ENCODE measurements at regions not wholly inside any gene's neighbourhood (a gene's known extent, or its start where the extent isn't known, plus 50 kb on each side); places are given as distances from the start of the nearest gene placed in this dataset.

DNA sequence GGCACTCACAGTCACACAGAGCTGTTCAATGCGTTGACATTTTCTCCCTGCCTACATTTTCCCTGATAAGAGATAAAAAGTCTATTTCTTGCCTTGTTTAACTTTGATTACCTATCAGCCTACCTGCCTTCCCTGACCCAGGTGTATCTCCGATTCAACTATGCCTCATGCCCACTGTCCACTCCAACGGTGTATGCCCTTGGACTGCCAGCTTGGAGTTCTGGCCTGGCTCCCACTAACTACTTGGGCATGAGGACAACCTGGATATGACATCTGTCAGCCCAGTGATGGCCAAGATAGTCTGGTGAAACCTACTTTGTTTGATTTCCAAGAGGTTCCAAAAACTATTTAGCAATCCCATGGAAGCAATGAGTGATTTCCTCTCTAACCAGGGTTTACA lies 93.0 kb upstream of the PELI2 start:
- H3K27ac ChIP-seq (ENCODE audit: insufficient read depth, low read depth, low read length) = no peak overlapping the region
- no peaks in the 10 kb centered on the region for H4K20me1 ChIP-seq (replicated peaks; ENCODE audit: control insufficient read depth, extremely low read depth, insufficient read depth, low read length)
- no peaks in the 10 kb centered on the region for H3K4me1 ChIP-seq (ENCODE audit: control insufficient read depth, extremely low read depth, insufficient read depth, low read length)
- no peaks in the 10 kb centered on the region for H3K9me3 ChIP-seq (replicated peaks; ENCODE audit: control insufficient read depth, insufficient read depth, low read length)
- no peak for FAIRE-seq
- TF ChIP-seq POLR2A (IDR thresholded peaks at IDR 0.05; ENCODE audit: low read depth, low read length) (no peak), GATA2 (IDR thresholded peaks at IDR 0.05; ENCODE audit: insufficient read depth, insufficient read length, low read depth, low read length) (no peak), JUN (IDR thresholded peaks at IDR 0.05; ENCODE audit: borderline replicate concordance, insufficient read depth, insufficient read length, low read depth) (no peak), FOS (IDR thresholded peaks at IDR 0.05; ENCODE audit: borderline replicate concordance, insufficient read depth, low read length) (no peak)
- ChIA-PET POLR2A (no interaction called here), CTCF (no interaction called here)
- H2AFZ ChIP-seq (ENCODE audit: low read depth, low read length) = no peak overlapping the region
- dilution Hi-C loops (cut with MboI; ENCODE audit: extremely low pct_ligation_motif_present, low sequenced_read_pairs) (no loop called here), intact Hi-C loops (cut with micrococcal nuclease) (no loop called here)
- H3K27me3 ChIP-seq (ENCODE audit: control insufficient read depth in 2 of 2, insufficient read depth in 2 of 2, low read length in 2 of 2) = peaks cover 8 to 9% of the 10 kb centered on the region in 2 experiments
- no peak for DNase-seq (ENCODE audit: low read depth, low spot score)
- H3K9ac ChIP-seq (replicated peaks; ENCODE audit: extremely low read depth, insufficient read depth, low read length) = no peak overlapping the region
- H3K79me2 ChIP-seq (ENCODE audit: control insufficient read depth, insufficient read depth, low read length) = no peaks in the 10 kb centered on the region
- no peak overlapping the region for H3K4me2 ChIP-seq (ENCODE audit: insufficient read depth, low read length)
- H3K4me3 ChIP-seq (replicated peaks in 1 of 3; ENCODE audit: insufficient read depth in 1 of 3, low read depth in 1 of 3, low read length in 3 of 3) = no peak overlapping the region
- H3K36me3 ChIP-seq (ENCODE audit: control insufficient read depth in 2 of 2, extremely low read depth in 1 of 2, insufficient read depth in 2 of 2, low read length in 2 of 2) = no peaks in the 10 kb centered on the region
- no TSS peak for BruUV-seq (replicated peaks)
- H3K9me1 ChIP-seq (replicated peaks; ENCODE audit: control insufficient read depth, extremely low read depth, insufficient read depth, low read length) = no peaks in the 10 kb centered on the region

DNA sequence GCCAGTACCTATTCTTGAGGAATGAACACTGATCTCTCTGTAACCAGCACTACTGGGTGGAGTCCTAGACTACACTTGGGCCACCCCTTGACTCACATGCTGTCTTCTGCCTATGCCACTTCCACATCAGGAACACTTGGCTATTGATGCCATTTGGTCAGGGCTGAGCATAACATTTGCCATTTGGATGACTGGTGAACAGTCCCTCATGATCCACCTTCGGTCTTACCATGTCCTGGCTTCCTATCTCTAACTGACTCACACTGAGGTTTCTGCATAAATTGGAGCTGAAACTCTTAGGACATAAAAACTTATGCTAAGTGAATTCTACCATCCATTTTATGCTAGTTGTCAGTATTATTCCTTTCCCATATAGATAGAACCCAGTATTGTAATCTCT lies 91.7 kb upstream of the PELI2 start:
- H3K9me1 ChIP-seq (replicated peaks; ENCODE audit: control insufficient read depth, extremely low read depth, insufficient read depth, low read length) = no peaks in the 10 kb centered on the region
- intact Hi-C loops (cut with micrococcal nuclease) = no loop called here
- dilution Hi-C loops (cut with MboI; ENCODE audit: extremely low pct_ligation_motif_present, low sequenced_read_pairs) = no loop called here
- H3K27me3 ChIP-seq (ENCODE audit: control insufficient read depth in 2 of 2, insufficient read depth in 2 of 2, low read length in 2 of 2) = peaks cover 8 to 11% of the 10 kb centered on the region in 2 experiments
- no peak overlapping the region for H2AFZ ChIP-seq (ENCODE audit: low read depth, low read length)
- no peak for DNase-seq (ENCODE audit: low read depth, low spot score)
- no peaks in the 10 kb centered on the region for H3K79me2 ChIP-seq (ENCODE audit: control insufficient read depth, insufficient read depth, low read length)
- H3K4me2 ChIP-seq (ENCODE audit: insufficient read depth, low read length) = no peak overlapping the region
- no peaks in the 10 kb centered on the region for H3K9me3 ChIP-seq (replicated peaks; ENCODE audit: control insufficient read depth, insufficient read depth, low read length)
- no peaks in the 10 kb centered on the region for H3K4me1 ChIP-seq (ENCODE audit: control insufficient read depth, extremely low read depth, insufficient read depth, low read length)
- no peak overlapping the region for H3K9ac ChIP-seq (replicated peaks; ENCODE audit: extremely low read depth, insufficient read depth, low read length)
- no peaks in the 10 kb centered on the region for H3K36me3 ChIP-seq (ENCODE audit: control insufficient read depth in 2 of 2, extremely low read depth in 1 of 2, insufficient read depth in 2 of 2, low read length in 2 of 2)
- H3K4me3 ChIP-seq (replicated peaks in 1 of 3; ENCODE audit: insufficient read depth in 1 of 3, low read depth in 1 of 3, low read length in 3 of 3) = no peak overlapping the region
- POLR2A ChIA-PET = no interaction called here
- CTCF ChIA-PET = no interaction called here
- no peaks in the 10 kb centered on the region for H4K20me1 ChIP-seq (replicated peaks; ENCODE audit: control insufficient read depth, extremely low read depth, insufficient read depth, low read length)
- no peak for FAIRE-seq
- no peak for TF ChIP-seq JUN (IDR thresholded peaks at IDR 0.05; ENCODE audit: borderline replicate concordance, insufficient read depth, insufficient read length, low read depth)
- no peak for TF ChIP-seq FOS (IDR thresholded peaks at IDR 0.05; ENCODE audit: borderline replicate concordance, insufficient read depth, low read length)
- TF ChIP-seq EZH2 (IDR thresholded peaks at IDR 0.05; ENCODE audit: borderline replicate concordance, low read depth, low read length, severe bottlenecking) = no peak
- TF ChIP-seq, protein P1, sequence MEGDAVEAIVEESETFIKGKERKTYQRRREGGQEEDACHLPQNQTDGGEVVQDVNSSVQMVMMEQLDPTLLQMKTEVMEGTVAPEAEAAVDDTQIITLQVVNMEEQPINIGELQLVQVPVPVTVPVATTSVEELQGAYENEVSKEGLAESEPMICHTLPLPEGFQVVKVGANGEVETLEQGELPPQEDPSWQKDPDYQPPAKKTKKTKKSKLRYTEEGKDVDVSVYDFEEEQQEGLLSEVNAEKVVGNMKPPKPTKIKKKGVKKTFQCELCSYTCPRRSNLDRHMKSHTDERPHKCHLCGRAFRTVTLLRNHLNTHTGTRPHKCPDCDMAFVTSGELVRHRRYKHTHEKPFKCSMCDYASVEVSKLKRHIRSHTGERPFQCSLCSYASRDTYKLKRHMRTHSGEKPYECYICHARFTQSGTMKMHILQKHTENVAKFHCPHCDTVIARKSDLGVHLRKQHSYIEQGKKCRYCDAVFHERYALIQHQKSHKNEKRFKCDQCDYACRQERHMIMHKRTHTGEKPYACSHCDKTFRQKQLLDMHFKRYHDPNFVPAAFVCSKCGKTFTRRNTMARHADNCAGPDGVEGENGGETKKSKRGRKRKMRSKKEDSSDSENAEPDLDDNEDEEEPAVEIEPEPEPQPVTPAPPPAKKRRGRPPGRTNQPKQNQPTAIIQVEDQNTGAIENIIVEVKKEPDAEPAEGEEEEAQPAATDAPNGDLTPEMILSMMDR (IDR thresholded peaks at IDR 0.05; ENCODE audit: extremely low read depth in 1 of 2, insufficient read depth in 1 of 2, low read depth in 1 of 2, low read length in 2 of 2) = no peak
- TF ChIP-seq, protein P2, sequence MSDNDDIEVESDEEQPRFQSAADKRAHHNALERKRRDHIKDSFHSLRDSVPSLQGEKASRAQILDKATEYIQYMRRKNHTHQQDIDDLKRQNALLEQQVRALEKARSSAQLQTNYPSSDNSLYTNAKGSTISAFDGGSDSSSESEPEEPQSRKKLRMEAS (IDR thresholded peaks at IDR 0.05; ENCODE audit: insufficient read depth, insufficient read length) = no peak
- no peak for TF ChIP-seq POLR2A (IDR thresholded peaks at IDR 0.05; ENCODE audit: low read depth, low read length)
- no peak for TF ChIP-seq GATA2 (IDR thresholded peaks at IDR 0.05; ENCODE audit: insufficient read depth, insufficient read length, low read depth, low read length)
- TF ChIP-seq POLR2AphosphoS5 (IDR thresholded peaks at IDR 0.05; ENCODE audit: insufficient read depth, low read depth, low read length) = no peak
- TF ChIP-seq MYC (IDR thresholded peaks at IDR 0.05; ENCODE audit: low read depth, low read length) = no peak
- H3K27ac ChIP-seq (ENCODE audit: insufficient read depth, low read depth, low read length) = no peak overlapping the region
- BruUV-seq (replicated peaks) = no TSS peak
